ENCODE measurements at regions not wholly inside any gene's neighbourhood (a gene's known extent, or its start where the extent isn't known, plus 50 kb on each side); places are given as distances from the start of the nearest gene placed in this dataset.

- ChIA-PET CTCF (no interaction called here), SMC1A (ENCODE audit: uncharacterized antibody, unreplicated experiment) (no interaction called here), RAD21 (ENCODE audit: unreplicated experiment) (no interaction called here), POLR2A (no interaction called here)
- WGBS (ENCODE audit: insufficient coverage, insufficient replicate concordance, low lambda C conversion rate, missing lambda C conversion rate) = 12% methylated on average over 6 of the region's 6 CpGs
- Histone ChIP-seq H3K27ac (ENCODE audit: control insufficient read depth, insufficient read depth) (no peak overlapping the region), H3K4me1 (ENCODE audit: control insufficient read depth, insufficient read depth, low read length) (no peaks in the 10 kb centered on the region), H3K36me3 (ENCODE audit: control insufficient read depth in 2 of 2, insufficient read depth in 2 of 2, low read length in 1 of 2) (no peaks in the 10 kb centered on the region), H3K79me2 (ENCODE audit: control insufficient read depth, insufficient read depth, low read length) (no peaks in the 10 kb centered on the region), H3K9ac (ENCODE audit: control insufficient read depth, insufficient read depth, low read length) (no peak overlapping the region), H4K20me1 (ENCODE audit: control insufficient read depth, insufficient read depth) (no peaks in the 10 kb centered on the region), H3K27me3 (replicated peaks in 1 of 2; ENCODE audit: control insufficient read depth in 2 of 2, insufficient read depth in 2 of 2, low read length in 1 of 2) (no peaks in the 10 kb centered on the region), H2AFZ (ENCODE audit: control insufficient read depth, low read depth, low read length) (no peak overlapping the region), H3K4me3 (no peak overlapping the region), H3K4me2 (ENCODE audit: control insufficient read depth, insufficient read depth) (no peak overlapping the region), H3K9me3 (replicated peaks; ENCODE audit: control insufficient read depth, insufficient read depth, low read length) (no peaks in the 10 kb centered on the region)
- in situ Hi-C loops (cut with MboI) = no loop called here
- no TSS peak for BruUV-seq (replicated peaks)
- FAIRE-seq = no peak
- TF ChIP-seq FOS (IDR thresholded peaks at IDR 0.05; ENCODE audit: borderline replicate concordance, extremely low read depth, insufficient read length) = no peak
- TF ChIP-seq NFXL1 (IDR thresholded peaks at IDR 0.05; ENCODE audit: borderline replicate concordance) = no peak
- TF ChIP-seq EP300 (IDR thresholded peaks at IDR 0.05; ENCODE audit: borderline replicate concordance in 1 of 2, control insufficient read depth in 1 of 2, low read depth in 2 of 2, low read length in 2 of 2) = no peak
- no peak for TF ChIP-seq SRF (IDR thresholded peaks at IDR 0.05; ENCODE audit: low read depth in 2 of 2, low read length in 2 of 2)
- no peak for TF ChIP-seq MEF2B (IDR thresholded peaks at IDR 0.05; ENCODE audit: partially characterized antibody, poor library complexity, severe bottlenecking)
- intact Hi-C loops (cut with micrococcal nuclease; ENCODE audit: unreplicated experiment) = no loop called here
- no peak for DNase-seq (ENCODE audit: low read depth, low spot score)
- no peak for ATAC-seq
Observed at GRCh38 chr12:127773520-127773919, 493.4 kb upstream of the TMEM132C start.

- in situ Hi-C loops (cut with MboI) = no loop called here
- ChIA-PET POLR2A (no interaction called here), RAD21 (ENCODE audit: unreplicated experiment) (no interaction called here), CTCF (no interaction called here), SMC1A (ENCODE audit: uncharacterized antibody, unreplicated experiment) (no interaction called here)
- Histone ChIP-seq H3K27ac (ENCODE audit: control insufficient read depth, insufficient read depth) (no peak overlapping the region), H3K79me2 (ENCODE audit: control insufficient read depth, insufficient read depth, low read length) (no peaks in the 10 kb centered on the region), H3K27me3 (replicated peaks in 1 of 2; ENCODE audit: control insufficient read depth in 2 of 2, insufficient read depth in 2 of 2, low read length in 1 of 2) (no peaks in the 10 kb centered on the region), H3K9me3 (replicated peaks; ENCODE audit: control insufficient read depth, insufficient read depth, low read length) (no peaks in the 10 kb centered on the region), H3K36me3 (ENCODE audit: control insufficient read depth in 2 of 2, insufficient read depth in 2 of 2, low read length in 1 of 2) (no peaks in the 10 kb centered on the region), H3K4me3 (no peak overlapping the region), H4K20me1 (ENCODE audit: control insufficient read depth, insufficient read depth) (no peaks in the 10 kb centered on the region), H3K4me1 (ENCODE audit: control insufficient read depth, insufficient read depth, low read length) (no peaks in the 10 kb centered on the region), H3K9ac (ENCODE audit: control insufficient read depth, insufficient read depth, low read length) (no peak overlapping the region), H2AFZ (ENCODE audit: control insufficient read depth, low read depth, low read length) (no peak overlapping the region), H3K4me2 (ENCODE audit: control insufficient read depth, insufficient read depth) (no peak overlapping the region)
- BruUV-seq (replicated peaks) = no TSS peak
- TF ChIP-seq GATAD2B (conservative IDR thresholded peaks at IDR 0.05; ENCODE audit: low read depth) (no peak), BRCA1 (IDR thresholded peaks at IDR 0.05; ENCODE audit: low read depth, low read length) (no peak), EZH2 (IDR thresholded peaks at IDR 0.05; ENCODE audit: borderline replicate concordance, control insufficient read depth, low read depth, low read length) (no peak), NFXL1 (IDR thresholded peaks at IDR 0.05; ENCODE audit: borderline replicate concordance) (no peak), SRF (IDR thresholded peaks at IDR 0.05; ENCODE audit: low read depth in 2 of 2, low read length in 2 of 2) (no peak), RUNX3 (IDR thresholded peaks at IDR 0.05; ENCODE audit: low read length) (no peak), KLF5 (IDR thresholded peaks at IDR 0.05; ENCODE audit: partially characterized antibody) (no peak)
- ATAC-seq (no peak), FAIRE-seq (no peak), DNase-seq (ENCODE audit: low read depth, low spot score) (no peak)
- intact Hi-C loops (cut with micrococcal nuclease; ENCODE audit: unreplicated experiment) = no loop called here
- WGBS (ENCODE audit: insufficient coverage, insufficient replicate concordance, low lambda C conversion rate, missing lambda C conversion rate) = 2% methylated on average over 5 of the region's 5 CpGs
Observed at GRCh38 chr12:127774828-127775227, 492.1 kb upstream of the TMEM132C start.
